NCI-H69 (cell line): ENCODE measurements at regions not wholly inside any gene's neighbourhood (a gene's known extent, or its start where the extent isn't known, plus 50 kb on each side); places are given as distances from the start of the nearest gene placed in this dataset.

Experiments
- DNase-seq: peaks from one replicate; lab custom pipeline; 2025; lab: John Stamatoyannopoulos, UW

- no peak for DNase-seq
Measured at GRCh38 chr15:57823325-57823882, 116.9 kb downstream of the POLR2M start.

DNA sequence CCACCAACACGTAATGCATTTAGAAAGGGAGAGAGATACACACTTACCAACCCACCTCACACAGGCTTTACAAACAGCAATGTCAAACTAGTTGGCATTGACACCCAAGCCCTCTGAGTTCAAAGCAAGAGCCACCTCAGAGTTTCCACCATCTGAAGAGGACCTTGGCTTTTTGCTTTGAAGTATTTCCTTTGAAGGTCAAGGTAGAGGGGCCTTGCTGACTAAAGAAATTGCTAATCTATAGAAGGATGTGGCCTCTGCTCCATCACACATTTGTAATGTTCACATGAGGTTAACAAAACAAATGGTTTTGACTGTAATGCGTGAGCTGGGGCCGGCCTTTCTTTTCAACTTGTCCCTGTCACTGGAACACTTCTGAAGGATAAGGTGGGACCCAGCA is 117.7 kb downstream of the POLR2M start:
- DNase-seq = no peak

DNA sequence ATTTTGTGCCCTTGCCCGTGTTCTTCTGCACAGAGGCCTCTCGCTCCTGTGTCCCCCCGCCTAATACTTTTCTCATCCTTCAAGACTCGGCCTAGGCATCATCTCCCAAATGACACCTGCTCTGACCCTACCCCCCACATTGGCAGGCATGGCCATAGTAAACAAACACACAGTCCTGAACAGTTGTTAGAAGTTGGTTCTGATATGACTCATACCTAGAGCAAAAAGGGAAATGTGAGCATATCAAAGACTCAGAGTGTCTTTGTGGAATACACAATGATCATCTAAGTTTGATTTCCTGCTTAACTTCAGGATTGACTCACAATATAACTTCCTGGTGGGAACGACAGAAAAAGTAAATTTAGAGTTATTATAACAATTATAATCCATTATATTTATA is 120.5 kb downstream of the POLR2M start:
- DNase-seq = no peak

DNA sequence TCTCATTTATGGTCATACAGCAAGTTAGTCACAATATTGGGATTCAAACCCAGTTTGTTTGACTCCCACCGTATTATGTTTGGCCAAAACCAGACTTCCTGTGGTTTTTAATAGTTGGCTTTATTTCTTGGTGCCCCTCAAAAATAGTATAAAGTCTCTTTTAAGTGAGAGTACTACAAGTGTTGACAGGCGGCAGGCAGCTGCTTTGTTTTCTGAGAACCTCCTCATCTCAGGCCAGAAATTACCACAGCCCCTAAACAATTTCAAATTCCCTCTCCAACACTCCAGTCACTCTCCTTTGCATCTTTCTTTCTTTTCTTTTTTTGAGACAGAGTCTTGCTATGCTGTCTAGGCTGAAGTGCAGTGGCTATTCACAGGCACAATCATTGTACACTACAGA is 121.5 kb downstream of the POLR2M start:
- DNase-seq = no peak

GRCh38 chr15:57832183-57832582 is 125.7 kb downstream of the POLR2M start:
- DNase-seq = no peak

DNA sequence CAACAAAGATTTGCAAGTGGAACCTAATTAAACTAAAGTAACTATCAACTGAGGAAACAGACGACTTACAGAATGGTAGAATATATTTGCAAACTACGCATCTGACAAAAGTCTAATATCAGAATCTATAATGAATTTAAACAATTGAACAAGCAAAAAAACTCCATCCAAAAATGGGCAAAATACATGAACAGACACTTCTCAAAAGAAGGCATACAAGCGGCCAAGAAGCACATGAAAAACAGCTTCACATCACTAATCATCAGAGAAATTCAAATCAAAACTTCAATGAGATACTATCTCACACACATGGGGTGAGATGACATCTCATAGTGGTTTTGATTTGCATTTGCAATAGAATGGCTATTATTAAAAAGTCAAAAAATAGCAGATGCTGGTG is 128.6 kb downstream of the POLR2M start:
- no peak for DNase-seq

GRCh38 chr15:57849317-57849716 is 142.8 kb downstream of the POLR2M start:
- no peak for DNase-seq

GRCh38 chr15:57854531-57854930 is 148.0 kb downstream of the POLR2M start:
- DNase-seq = no peak

- no peak for DNase-seq
Measured at GRCh38 chr15:57857871-57858270, 151.4 kb downstream of the POLR2M start.

GRCh38 chr15:57859130-57859685 is 152.7 kb downstream of the POLR2M start:
- DNase-seq = no peak

DNA sequence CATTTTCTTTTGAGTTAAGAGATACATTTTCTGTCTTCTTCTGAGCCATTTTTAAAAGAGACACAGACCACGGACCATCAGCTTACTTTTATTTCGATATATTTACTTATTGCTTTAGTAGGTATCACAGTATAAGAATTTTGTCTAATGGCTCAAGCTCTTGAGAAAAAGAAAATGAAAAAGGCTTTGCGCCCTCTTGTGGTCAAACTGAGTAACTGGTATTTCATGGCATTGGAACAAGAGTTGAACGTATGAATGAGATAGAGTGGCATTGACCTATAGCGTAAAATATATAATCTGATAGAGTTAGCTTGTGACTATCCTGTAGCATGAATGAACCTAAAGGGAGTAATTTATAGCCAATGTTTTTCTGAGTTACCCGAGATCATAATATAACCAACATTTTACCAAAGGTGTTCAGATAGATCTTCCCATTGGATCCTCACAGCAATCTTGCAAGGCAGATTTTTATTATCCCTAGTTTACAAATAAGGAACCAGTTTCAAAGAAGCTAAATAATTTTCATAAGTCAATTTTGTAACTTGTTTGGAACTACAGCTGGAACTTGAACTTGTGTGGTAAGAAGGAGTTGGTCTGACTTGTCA is 154.6 kb downstream of the POLR2M start:
- DNase-seq = peak; percentile 58

DNA sequence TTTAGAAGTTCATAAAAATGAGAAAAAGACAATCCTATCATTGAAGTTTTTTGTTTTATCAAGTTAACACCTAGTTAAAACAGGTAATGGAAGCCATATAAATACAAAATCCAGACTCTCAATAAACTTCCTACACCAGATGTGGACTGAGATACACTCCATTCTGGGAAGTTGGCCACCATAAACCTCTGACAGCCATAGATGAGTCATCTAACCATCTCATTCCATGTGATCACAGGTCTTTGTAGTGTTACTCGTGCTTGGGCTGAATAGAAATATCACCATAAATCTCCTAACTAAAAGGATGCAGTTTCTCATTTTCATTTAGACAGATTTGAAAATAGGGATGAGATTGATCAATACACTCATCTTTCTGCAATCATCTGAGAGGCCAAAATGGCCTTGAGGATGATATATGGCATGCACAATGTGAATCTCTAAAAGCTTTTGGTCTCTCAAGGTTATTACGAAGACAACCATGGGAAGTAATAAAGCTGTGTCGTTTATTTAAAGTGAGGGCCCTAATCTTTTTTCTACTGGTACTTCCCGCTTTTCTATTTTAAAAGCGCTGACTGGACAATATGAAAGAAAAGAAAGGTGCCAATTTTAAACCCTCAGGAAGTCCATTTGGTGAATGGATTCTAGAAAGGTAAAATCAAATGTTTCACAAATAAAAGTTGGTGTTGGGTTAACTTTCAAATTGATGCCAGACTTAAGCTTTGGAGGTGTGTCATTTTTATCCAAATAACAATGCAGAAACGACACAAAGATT is 155.5 kb downstream of the POLR2M start:
- DNase-seq = no peak

GRCh38 chr15:57862761-57863160 is 156.2 kb downstream of the POLR2M start:
- no peak for DNase-seq

- peak; percentile 8 for DNase-seq
Measured at GRCh38 chr15:57865294-57865693, 158.8 kb downstream of the POLR2M start.

GRCh38 chr15:57866149-57866736 is 159.7 kb downstream of the POLR2M start:
- peak; percentile 63 for DNase-seq

GRCh38 chr15:57867970-57868798 is 161.7 kb downstream of the POLR2M start:
- no peak for DNase-seq

GRCh38 chr15:57870667-57871066 is 164.2 kb downstream of the POLR2M start:
- DNase-seq = no peak

DNA sequence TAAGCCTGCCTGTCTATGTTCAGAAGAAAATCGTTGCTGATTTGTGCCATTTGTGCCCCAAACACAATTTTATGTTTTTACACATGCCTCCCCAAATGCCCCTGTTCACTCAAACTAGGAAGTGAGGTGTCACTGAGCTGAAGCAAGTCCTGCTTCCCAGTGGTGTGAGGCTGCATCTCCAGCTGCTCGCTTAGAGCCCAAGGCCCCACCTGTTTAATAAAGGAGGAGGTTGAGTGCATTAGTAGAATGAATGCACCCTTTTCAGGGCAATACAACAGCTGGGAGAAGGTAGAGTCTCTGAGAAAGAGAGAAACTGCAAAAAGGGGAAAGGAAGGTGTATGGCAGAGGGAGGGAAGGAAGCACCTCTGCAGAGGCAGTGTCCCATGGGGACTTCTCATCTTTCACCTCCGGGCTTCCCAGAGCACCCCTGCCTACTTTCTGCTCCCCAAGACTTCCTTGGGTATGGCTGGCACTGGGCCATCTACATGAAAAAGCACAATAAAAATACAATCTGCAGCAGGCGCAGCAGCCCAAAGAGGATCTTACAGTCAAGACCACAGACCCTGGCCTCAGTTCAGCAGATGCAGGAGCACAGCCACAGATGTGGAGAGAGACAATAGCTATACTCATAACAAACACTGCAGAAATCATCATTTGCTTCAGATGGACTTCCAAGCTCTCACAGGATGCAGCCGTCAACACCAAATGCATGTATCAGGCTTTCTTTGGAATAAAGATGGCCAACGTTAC is 165.9 kb downstream of the POLR2M start:
- DNase-seq = no peak

DNA sequence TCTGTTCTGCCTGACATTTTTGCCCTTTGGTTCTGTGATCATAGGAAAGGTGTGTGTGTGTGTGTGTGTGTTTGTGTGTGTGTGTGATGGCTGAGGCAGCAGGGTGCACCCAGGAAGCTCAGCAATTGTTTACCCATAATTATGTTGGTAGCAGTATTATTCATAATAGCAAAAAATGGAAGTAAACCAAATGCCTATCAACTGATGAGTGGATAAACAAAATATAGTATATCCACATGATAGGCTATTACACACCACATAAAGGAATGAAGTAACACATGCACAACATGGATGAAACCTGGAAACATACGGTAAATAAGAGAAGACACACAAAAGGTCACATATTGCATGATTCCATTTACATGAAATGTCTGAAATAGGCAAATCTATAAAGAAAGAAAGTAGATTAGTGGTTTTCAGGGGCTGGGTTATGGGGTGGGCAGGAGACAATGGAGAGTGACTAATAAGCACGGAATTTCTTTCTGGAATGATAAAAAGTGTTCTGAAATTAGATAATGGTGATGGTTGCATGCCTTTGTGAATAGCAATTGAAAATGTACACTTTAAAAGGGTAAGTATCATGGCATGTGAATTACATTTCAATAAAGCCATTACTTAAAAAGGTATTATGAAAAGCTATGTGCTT is 167.2 kb downstream of the POLR2M start:
- DNase-seq = no peak

- DNase-seq = no peak
Measured at GRCh38 chr15:57875347-57875746, 168.8 kb downstream of the POLR2M start.

DNA sequence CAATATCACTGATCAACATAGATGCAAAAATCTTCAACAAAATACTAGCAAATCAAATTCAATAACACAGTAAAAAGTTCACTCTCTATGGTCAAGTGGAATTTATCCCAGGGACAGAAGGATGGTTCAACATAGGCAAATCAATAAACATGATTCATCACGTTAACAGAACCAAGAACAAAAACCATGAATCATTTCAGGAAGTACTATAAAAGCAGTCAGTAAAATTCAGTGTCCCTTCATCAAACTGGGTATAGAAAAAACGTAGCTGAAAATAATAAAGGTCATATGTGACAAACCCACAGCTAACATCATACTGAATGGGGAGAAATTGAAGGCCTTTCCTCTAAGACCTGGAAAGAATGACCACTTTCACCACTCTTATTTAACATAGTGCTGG is 172.1 kb downstream of the POLR2M start:
- no peak for DNase-seq
